Fibroblast of mammary gland (primary cell): ENCODE measurements at regions not wholly inside any gene's neighbourhood (a gene's known extent, or its start where the extent isn't known, plus 50 kb on each side); places are given as distances from the start of the nearest gene placed in this dataset.

Source experiments
- DNase-seq: peaks from one replicate; pipeline ENCODE4 v3.0.0-alpha.2; 2010; ENCODE audit warnings: low read depth
- H3K4me3 ChIP-seq: 2 replicates; pipeline ENCODE4 v1.5.1; 2011; ENCODE audit warnings: low read depth, mild to moderate bottlenecking, low read length, moderate library complexity; ENCODE audit not compliant: control insufficient read depth
- CTCF ChIP-seq: conservative IDR thresholded peaks from 2 replicates; pipeline ENCODE4 v1.5.1; 2011; ENCODE audit warnings: low read depth, low read length, inconsistent platforms; ENCODE audit not compliant: control insufficient read depth, insufficient read depth

GRCh38 chr2:234625626-234626250 is 128.9 kb upstream of the ARL4C start:
- TF ChIP-seq CTCF = no peak
- no peak overlapping the region for H3K4me3 ChIP-seq
- DNase-seq = no peak

DNA sequence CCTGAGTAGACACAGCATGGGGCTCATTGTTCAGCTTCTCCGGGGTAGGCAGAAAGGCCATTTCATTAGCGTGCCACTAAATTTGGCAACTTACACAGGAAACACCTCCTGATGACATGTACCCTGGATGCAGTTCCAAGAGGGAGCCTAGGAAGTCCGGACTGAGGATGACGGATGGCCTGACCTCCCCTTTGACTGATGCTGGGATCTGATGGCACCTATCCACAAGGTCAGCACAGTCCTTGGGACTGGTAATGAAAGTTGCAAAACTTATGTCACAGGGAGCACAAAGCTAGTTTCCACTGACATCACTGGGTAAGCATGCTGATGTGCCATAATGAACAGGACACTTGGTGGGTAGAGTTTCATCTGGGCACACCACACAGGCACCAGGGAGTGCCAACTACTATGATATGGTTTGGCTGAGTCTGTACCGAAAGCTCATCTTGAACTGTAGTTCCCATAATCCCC is 126.7 kb upstream of the ARL4C start:
- DNase-seq = no peak
- no peak for TF ChIP-seq CTCF

DNA sequence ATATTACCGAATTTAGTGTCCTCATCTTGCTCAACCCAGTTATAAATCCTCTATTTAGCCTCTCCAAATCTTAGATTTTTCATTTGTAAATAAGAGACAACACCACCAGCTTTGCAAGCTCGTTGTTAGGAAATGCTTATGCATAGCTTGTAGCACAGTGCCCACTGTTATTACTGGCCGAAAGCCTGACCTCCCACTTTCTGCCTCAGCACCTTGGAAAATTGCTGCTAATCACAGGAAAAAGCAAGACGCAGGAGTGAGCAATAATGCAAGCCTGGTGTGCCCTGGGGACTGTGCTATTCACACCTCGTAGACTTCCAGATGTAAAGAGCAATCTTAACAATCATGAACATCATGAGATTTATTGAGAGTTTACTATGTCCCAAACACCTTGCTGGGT is 124.2 kb upstream of the ARL4C start:
- DNase-seq = no peak
- H3K4me3 ChIP-seq = no peak overlapping the region
- no peak for TF ChIP-seq CTCF

More for the DNA sequence above, 126.7 kb upstream of the ARL4C start:
- no peak overlapping the region for H3K4me3 ChIP-seq

DNA sequence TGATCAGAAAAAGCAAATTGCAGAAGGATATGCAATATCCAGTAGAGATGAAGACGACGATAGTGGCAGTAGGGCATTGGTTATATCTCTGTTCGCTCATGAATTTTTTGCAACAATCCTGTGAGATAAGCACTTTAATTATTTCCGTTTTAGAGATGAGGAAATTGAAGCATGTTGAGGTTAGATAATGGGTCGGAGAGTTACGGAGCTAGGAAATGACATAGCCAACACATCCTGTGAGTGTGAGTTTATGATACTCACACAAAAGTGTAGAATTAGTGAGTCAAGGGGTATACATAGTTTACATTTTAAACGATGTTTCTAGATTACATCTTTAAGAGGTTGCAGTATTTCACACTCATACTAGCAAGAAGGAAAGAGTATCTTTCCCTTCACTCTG is 123.1 kb upstream of the ARL4C start:
- DNase-seq = no peak
- H3K4me3 ChIP-seq = no peak overlapping the region
- no peak for TF ChIP-seq CTCF

DNA sequence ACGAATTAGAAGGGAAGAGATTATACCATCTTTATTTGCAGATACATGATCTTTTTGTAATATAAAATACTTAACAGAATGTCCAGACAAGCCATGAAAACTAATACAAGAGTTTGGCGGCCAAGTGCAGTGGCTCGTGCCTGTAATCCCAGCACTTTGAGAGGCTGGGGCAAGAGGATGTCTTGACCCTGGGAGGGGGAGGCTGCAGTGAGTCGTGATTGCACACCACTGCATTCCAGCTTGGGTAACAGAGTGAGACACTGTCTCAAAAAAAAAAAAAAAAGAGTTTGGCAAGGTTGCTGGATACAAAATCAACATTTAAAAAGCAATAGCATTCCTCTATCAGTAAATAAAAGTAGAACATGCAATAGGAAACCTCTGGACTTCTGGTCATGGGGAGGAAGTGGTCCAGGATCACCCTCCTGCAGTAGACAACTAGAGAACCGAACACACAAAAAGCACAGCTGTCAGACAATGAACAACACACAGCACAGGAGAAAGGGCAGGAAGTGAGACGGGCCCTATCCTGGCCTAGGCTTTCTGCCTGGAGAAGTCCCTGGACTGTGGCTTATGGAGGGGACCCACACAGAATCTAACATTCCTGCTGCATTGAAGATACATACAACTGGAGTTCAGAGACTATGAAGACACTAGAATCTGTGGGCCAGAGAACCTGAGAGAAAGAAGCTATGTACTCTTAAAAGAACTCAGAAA is 118.9 kb upstream of the ARL4C start:
- no peak for TF ChIP-seq CTCF
- no peak overlapping the region for H3K4me3 ChIP-seq
- peak; percentile 23 for DNase-seq

- DNase-seq = no peak
- no peak overlapping the region for H3K4me3 ChIP-seq
- TF ChIP-seq CTCF = peak; percentile 35
Measured at GRCh38 chr2:234611209-234611608, 114.3 kb upstream of the ARL4C start.
